ENCODE measurements at regions not wholly inside any gene's neighbourhood (a gene's known extent, or its start where the extent isn't known, plus 50 kb on each side); places are given as distances from the start of the nearest gene placed in this dataset.

GRCh38 chr2:187078297-187078696, 229.3 kb upstream of the ZSWIM2 start:
- Histone ChIP-seq H3K9me3 (ENCODE audit: control insufficient read depth, insufficient read depth, low read depth, low read length) (no peaks in the 10 kb centered on the region), H3K27ac (ENCODE audit: extremely low read depth, low read depth, low read length) (no peak overlapping the region), H3K4me3 (ENCODE audit: low read depth, low read length) (no peak overlapping the region), H3K4me1 (ENCODE audit: control insufficient read depth, insufficient read depth, low read length) (no peaks in the 10 kb centered on the region), H3K36me3 (ENCODE audit: control insufficient read depth in 2 of 2, insufficient read depth in 1 of 2, low read length in 2 of 2) (no peaks in the 10 kb centered on the region)
- ChIA-PET POLR2A (no interaction called here), CTCF (no interaction called here)
- no peak for TF ChIP-seq ZNF16 (tag by site-specific recombination; IDR thresholded peaks at IDR 0.05; ENCODE audit: low read depth)
- no peak for TF ChIP-seq ZNF433 (tag by site-specific recombination; IDR thresholded peaks at IDR 0.05; ENCODE audit: low read depth)
- no peak for TF ChIP-seq ZBTB6 (tag by site-specific recombination; IDR thresholded peaks at IDR 0.05)
- TF ChIP-seq ZBTB20 (tag by site-specific recombination; IDR thresholded peaks at IDR 0.05), result peak; percentile 48; the same call in 1 of the 2 replicates
- TF ChIP-seq ZBTB44 (tag by site-specific recombination; IDR thresholded peaks at IDR 0.05), result no peak
- TF ChIP-seq ZBTB7A (tag by site-specific recombination; IDR thresholded peaks at IDR 0.05; ENCODE audit: low read depth), result no peak
- TF ChIP-seq TCF7L2 (IDR thresholded peaks at IDR 0.05; ENCODE audit: borderline replicate concordance, low read depth, low read length), result no peak
- no peak for TF ChIP-seq ZNF610 (tag by site-specific recombination; IDR thresholded peaks at IDR 0.05; ENCODE audit: borderline replicate concordance)
- TF ChIP-seq ZNF624 (tag by site-specific recombination; IDR thresholded peaks at IDR 0.05), result no peak
- TF ChIP-seq ZNF239 (tag by site-specific recombination; IDR thresholded peaks at IDR 0.05), result no peak
- TF ChIP-seq ZIC2 (tag by site-specific recombination; IDR thresholded peaks at IDR 0.05), result peak; percentile 23; the same call in 1 of the 2 replicates

- H3K9me3 ChIP-seq (ENCODE audit: control insufficient read depth, insufficient read depth, low read depth, low read length), result no peaks in the 10 kb centered on the region
- no peaks in the 10 kb centered on the region for H3K36me3 ChIP-seq (ENCODE audit: control insufficient read depth in 2 of 2, insufficient read depth in 1 of 2, low read length in 2 of 2)
- H3K4me1 ChIP-seq (ENCODE audit: control insufficient read depth, insufficient read depth, low read length), result no peaks in the 10 kb centered on the region
- TF ChIP-seq ZNF747 (tag by site-specific recombination; IDR thresholded peaks at IDR 0.05), result no peak
- no peak for TF ChIP-seq ZNF266 (tag by site-specific recombination; IDR thresholded peaks at IDR 0.05; ENCODE audit: low read depth)
- no peak for TF ChIP-seq ZNF596 (tag by site-specific recombination; IDR thresholded peaks at IDR 0.05)
- TF ChIP-seq ZNF341 (tag by site-specific recombination; IDR thresholded peaks at IDR 0.05; ENCODE audit: low read depth), result no peak
- no peak for TF ChIP-seq ZBTB49 (tag by site-specific recombination; IDR thresholded peaks at IDR 0.05; ENCODE audit: low read depth)
- TF ChIP-seq GFI1B (tag by site-specific recombination; IDR thresholded peaks at IDR 0.05), result no peak
- no peak for TF ChIP-seq ZNF2 (tag by site-specific recombination; IDR thresholded peaks at IDR 0.05)
- no peak for TF ChIP-seq PRDM10 (tag by site-specific recombination; IDR thresholded peaks at IDR 0.05)
- no peak for TF ChIP-seq PRDM1 (tag by site-specific recombination; IDR thresholded peaks at IDR 0.05)
- TF ChIP-seq ZNF600 (tag by site-specific recombination; IDR thresholded peaks at IDR 0.05), result no peak
- no peak for TF ChIP-seq ZNF10 (tag by site-specific recombination; IDR thresholded peaks at IDR 0.05)
- TF ChIP-seq ZNF404 (tag by site-specific recombination; IDR thresholded peaks at IDR 0.05), result no peak
- TF ChIP-seq ZSCAN23 (tag by site-specific recombination; IDR thresholded peaks at IDR 0.05), result no peak
- TF ChIP-seq ZNF585B (tag by site-specific recombination; IDR thresholded peaks at IDR 0.05), result no peak
- no peak for TF ChIP-seq ZNF660 (tag by site-specific recombination; IDR thresholded peaks at IDR 0.05)
- H3K27ac ChIP-seq (ENCODE audit: extremely low read depth, low read depth, low read length), result no peak overlapping the region
- no peak overlapping the region for H3K4me3 ChIP-seq (ENCODE audit: low read depth, low read length)
- CTCF ChIA-PET, result no interaction called here
- POLR2A ChIA-PET, result no interaction called here
These were observed 226.7 kb upstream of the ZSWIM2 start for GRCh38 chr2:187075671-187076070.

Data from HEK293 (cell line).